PC-9 (cell line): ENCODE measurements at regions not wholly inside any gene's neighbourhood (a gene's known extent, or its start where the extent isn't known, plus 50 kb on each side); places are given as distances from the start of the nearest gene placed in this dataset.

Experiments used
- CTCF ChIP-seq: fragments of 200-600 bp; sonication (generic); conservative IDR thresholded peaks from 2 replicates; pipeline ENCODE4 v1.6.1; 2017; ENCODE audit warnings: mixed run types, antibody characterized with exemption, mild to moderate bottlenecking, moderate library complexity
- EZH2 ChIP-seq: fragments of 200-600 bp; sonication (generic); IDR thresholded peaks from 2 replicates; pipeline ENCODE4 v1.8.0; 2017; ENCODE audit warnings: antibody characterized with exemption, low read depth

DNA sequence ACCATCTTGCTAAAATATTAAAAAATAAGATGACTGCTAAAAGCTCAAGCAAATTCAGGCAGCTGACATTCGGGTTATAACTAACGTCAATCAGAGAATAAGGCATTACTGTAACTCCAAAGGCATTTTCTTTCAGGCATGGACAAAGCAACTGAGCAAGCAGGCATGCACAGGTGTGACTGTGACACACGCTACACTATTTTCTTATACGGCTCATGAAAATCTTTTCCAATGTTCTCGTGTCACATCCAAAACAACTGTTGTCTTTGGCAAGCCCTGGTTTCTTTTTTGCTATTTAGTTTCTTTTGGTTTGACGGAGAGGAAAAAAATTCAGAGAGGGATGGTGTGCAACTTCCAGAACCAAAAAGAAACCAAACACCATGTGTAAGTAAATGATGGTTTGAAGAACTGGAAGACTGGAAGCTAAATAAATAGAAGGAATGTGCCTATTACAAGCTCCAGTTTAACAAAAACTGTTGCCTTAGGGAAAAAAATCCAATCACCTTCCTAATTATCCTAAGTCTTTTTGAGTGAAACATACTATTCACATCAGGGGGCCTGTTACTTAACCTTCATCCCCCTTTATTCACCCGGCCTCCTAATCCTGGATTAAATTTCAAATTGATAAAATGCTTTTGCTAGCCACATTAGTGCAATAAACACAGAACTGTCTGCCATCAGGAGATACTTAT is 277.6 kb downstream of the PSAT1 start:
- TF ChIP-seq CTCF (no peak), EZH2 (no peak)
